ENCODE measurements at regions not wholly inside any gene's neighbourhood (a gene's known extent, or its start where the extent isn't known, plus 50 kb on each side); places are given as distances from the start of the nearest gene placed in this dataset.
"Not testable (repeated sequence)": the region's sequence is repeated elsewhere in the genome, so short reads cannot be mapped to it uniquely, and the experiment has no call there.

DNA sequence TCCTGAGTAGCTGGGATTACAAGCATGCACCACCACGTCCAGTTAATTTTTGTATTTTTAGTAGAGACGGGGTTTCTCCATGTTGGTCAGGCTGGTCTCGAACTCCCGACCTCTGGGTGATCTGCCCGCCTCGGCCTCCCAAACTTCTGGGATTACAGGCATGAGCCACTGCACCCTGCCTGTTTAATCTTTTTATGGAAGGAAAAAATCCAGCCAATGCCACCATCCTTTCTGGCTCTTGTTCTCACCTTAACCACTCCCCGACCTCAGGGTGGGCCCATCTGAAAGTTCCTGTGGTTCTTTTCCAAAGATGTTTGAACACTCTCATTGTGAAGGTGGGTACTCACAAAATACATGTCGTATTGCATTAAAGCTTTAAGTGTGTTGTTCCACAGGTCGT is 336.2 kb downstream of the TCERG1L start:
- H2AFZ ChIP-seq (replicated peaks; ENCODE audit: low read length, poor library complexity); H4K91ac ChIP-seq (ENCODE audit: insufficient read depth, low read depth, low read length); H3K9me1 ChIP-seq (ENCODE audit: insufficient read depth, low read length); H2BK20ac ChIP-seq (ENCODE audit: low read depth, low read length); CTCF ChIA-PET; H4K20me1 ChIP-seq (ENCODE audit: insufficient read depth, low read length); H2AK5ac ChIP-seq (ENCODE audit: low read depth, low read length); H3K4me2 ChIP-seq (ENCODE audit: low read depth, low read length); H3K18ac ChIP-seq (ENCODE audit: low read depth, low read length); POLR2A ChIA-PET (ENCODE audit: unreplicated experiment); in situ Hi-C loops (cut with MboI; ENCODE audit: low sequenced_read_pairs); H3K14ac ChIP-seq (replicated peaks; ENCODE audit: low read depth, low read length); H2BK5ac ChIP-seq (ENCODE audit: low read depth, low read length, poor library complexity, severe bottlenecking); H3K56ac ChIP-seq (ENCODE audit: extremely low read depth, insufficient read depth, low read length); H2BK120ac ChIP-seq (ENCODE audit: low read depth, low read length); ATAC-seq (ENCODE audit: low read depth); H3K79me1 ChIP-seq (ENCODE audit: low read depth in 1 of 2, low read length in 2 of 2); BruUV-seq (replicated peaks); H3K4me1 ChIP-seq (ENCODE audit: control insufficient read depth, insufficient read depth, low read length); H3K4me3 ChIP-seq (ENCODE audit: insufficient read depth, low read depth, low read length); H3K9ac ChIP-seq (ENCODE audit: low read depth, low read length); H3K4ac ChIP-seq (ENCODE audit: low read depth, low read length); H2AK9ac ChIP-seq (replicated peaks; ENCODE audit: low read depth, low read length, poor library complexity); DNase-seq; H3K23ac ChIP-seq (ENCODE audit: low read depth, low read length); intact Hi-C loops (cut with micrococcal nuclease); H4K5ac ChIP-seq (ENCODE audit: low read depth, low read length); dilution Hi-C loops (cut with HindIII; ENCODE audit: low sequenced_read_pairs, unreplicated experiment); H3K36me3 ChIP-seq (ENCODE audit: control insufficient read depth, insufficient read depth, low read length); H4K8ac ChIP-seq (ENCODE audit: low read depth in 2 of 2, low read length in 2 of 2); H2BK15ac ChIP-seq (ENCODE audit: low read depth, low read length); H3K27me3 ChIP-seq (ENCODE audit: control insufficient read depth, insufficient read depth, low read length); H3K27ac ChIP-seq (ENCODE audit: insufficient read depth, low read length): not testable (repeated sequence)
- WGBS, 2 experiments (ENCODE audit: extremely low coverage in 2 of 2, insufficient read length in 1 of 2) = no CpG with 5 or more reads among the region's 9 CpGs
- H3K9me3 ChIP-seq (ENCODE audit: control insufficient read depth, insufficient read depth, low read length) = peaks cover 20% of the 10 kb centered on the region
